ENCODE measurements at regions not wholly inside any gene's neighbourhood (a gene's known extent, or its start where the extent isn't known, plus 50 kb on each side); places are given as distances from the start of the nearest gene placed in this dataset.

- Histone ChIP-seq H4K20me1 (ENCODE audit: insufficient read depth, low read length) (no peaks in the 10 kb centered on the region), H3K9me3 (ENCODE audit: insufficient read depth, low read depth, low read length) (no peaks in the 10 kb centered on the region), H3K79me2 (ENCODE audit: insufficient read depth, low read length) (no peaks in the 10 kb centered on the region), H3K4me2 (ENCODE audit: low read length) (no peak overlapping the region), H3K4me1 (ENCODE audit: insufficient read depth, low read length) (no peaks in the 10 kb centered on the region), H3K4me3 (ENCODE audit: insufficient read depth, low read depth, low read length) (no peak overlapping the region), H3K27me3 (ENCODE audit: insufficient read depth, low read length) (no peaks in the 10 kb centered on the region), H3K27ac (ENCODE audit: low read depth, low read length) (no peak overlapping the region), H2AFZ (ENCODE audit: low read depth, low read length) (no peak overlapping the region), H3K36me3 (ENCODE audit: insufficient read depth, low read length) (no peaks in the 10 kb centered on the region), H3K9ac (ENCODE audit: low read length) (no peak overlapping the region)
- FAIRE-seq (no peak), DNase-seq (ENCODE audit: low read depth) (no peak)
- TF ChIP-seq CTCF (IDR thresholded peaks at IDR 0.05; ENCODE audit: insufficient read depth, low read depth, low read length) (no peak), EZH2 (IDR thresholded peaks at IDR 0.05; ENCODE audit: insufficient read depth, low read length) (no peak)
- Mint-ChIP-seq H3K9me3 (ENCODE audit: unreplicated experiment) (no peaks in the 10 kb centered on the region), H3K36me3 (ENCODE audit: low read depth, unreplicated experiment) (peaks cover 2% of the 10 kb centered on the region), H3K4me3 (ENCODE audit: unreplicated experiment) (no peak overlapping the region), H3K27me3 (ENCODE audit: low read depth, unreplicated experiment) (no peaks in the 10 kb centered on the region), H3K27ac (ENCODE audit: unreplicated experiment) (peak overlapping the region; percentile 43), H3K4me1 (ENCODE audit: low read depth, unreplicated experiment) (peaks cover 9% of the 10 kb centered on the region)
Observed at GRCh38 chr6:146881228-146882181, 282.7 kb downstream of the ADGB start.

DNA sequence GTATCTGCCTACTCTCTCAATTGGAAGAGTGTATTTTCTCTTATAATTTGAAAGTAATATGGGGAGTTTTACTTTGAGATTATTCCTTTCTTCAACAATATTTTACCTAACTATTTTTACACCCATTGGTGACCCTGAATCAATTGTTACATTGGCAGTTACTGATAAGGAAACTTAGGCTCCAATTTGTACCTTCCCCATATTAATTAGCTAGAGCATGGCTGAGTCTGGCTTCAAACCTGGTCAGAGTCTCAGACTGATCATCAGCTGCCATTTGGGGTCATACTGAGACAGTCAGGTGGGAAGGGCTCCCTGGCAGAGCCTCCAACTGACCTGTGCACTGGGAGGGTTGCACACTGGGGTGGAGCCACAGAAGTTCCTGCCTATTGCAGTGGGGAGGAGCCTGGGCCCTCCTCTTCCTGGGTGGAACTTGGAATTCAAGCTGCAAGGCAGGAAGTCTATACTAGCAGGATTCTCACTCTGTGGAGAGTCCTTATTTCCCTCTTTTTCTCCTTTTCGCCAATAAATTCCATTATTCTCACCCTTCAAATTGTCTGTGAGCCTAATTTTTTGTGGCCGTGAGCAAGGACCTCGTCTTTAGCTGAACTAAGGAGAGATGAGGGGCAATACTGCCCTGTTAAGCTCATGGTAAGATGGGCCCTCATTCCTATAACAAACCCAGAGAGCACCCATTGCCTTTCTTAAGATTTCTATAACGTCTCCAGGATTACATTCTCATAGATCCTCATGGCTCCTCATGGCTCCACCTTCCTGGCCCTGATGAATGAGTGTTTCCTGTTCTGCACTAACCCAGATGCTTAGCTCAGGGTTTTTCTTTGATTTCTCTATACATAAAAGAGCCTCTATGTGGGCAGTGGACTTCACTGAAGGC is 285.1 kb downstream of the ADGB start:
- no peak for TF ChIP-seq CTCF (IDR thresholded peaks at IDR 0.05; ENCODE audit: insufficient read depth, low read depth, low read length)
- no peak for TF ChIP-seq EZH2 (IDR thresholded peaks at IDR 0.05; ENCODE audit: insufficient read depth, low read length)
- DNase-seq (ENCODE audit: low read depth) (no peak), FAIRE-seq (no peak)
- Mint-ChIP-seq H3K36me3 (ENCODE audit: low read depth, unreplicated experiment) (peaks cover 2% of the 10 kb centered on the region), H3K27ac (ENCODE audit: unreplicated experiment) (no peak overlapping the region), H3K4me3 (ENCODE audit: unreplicated experiment) (no peak overlapping the region), H3K9me3 (ENCODE audit: unreplicated experiment) (no peaks in the 10 kb centered on the region), H3K4me1 (ENCODE audit: low read depth, unreplicated experiment) (peaks cover 7% of the 10 kb centered on the region), H3K27me3 (ENCODE audit: low read depth, unreplicated experiment) (no peaks in the 10 kb centered on the region)
- no peaks in the 10 kb centered on the region for H3K4me1 ChIP-seq (ENCODE audit: insufficient read depth, low read length)
- H3K79me2 ChIP-seq (ENCODE audit: insufficient read depth, low read length) = no peaks in the 10 kb centered on the region
- H2AFZ ChIP-seq (ENCODE audit: low read depth, low read length) = no peak overlapping the region
- no peak overlapping the region for H3K27ac ChIP-seq (ENCODE audit: low read depth, low read length)
- H4K20me1 ChIP-seq (ENCODE audit: insufficient read depth, low read length) = no peaks in the 10 kb centered on the region
- H3K4me3 ChIP-seq (ENCODE audit: insufficient read depth, low read depth, low read length) = no peak overlapping the region
- H3K36me3 ChIP-seq (ENCODE audit: insufficient read depth, low read length) = no peaks in the 10 kb centered on the region
- no peaks in the 10 kb centered on the region for H3K27me3 ChIP-seq (ENCODE audit: insufficient read depth, low read length)
- no peak overlapping the region for H3K9ac ChIP-seq (ENCODE audit: low read length)
- no peaks in the 10 kb centered on the region for H3K9me3 ChIP-seq (ENCODE audit: insufficient read depth, low read depth, low read length)
- no peak overlapping the region for H3K4me2 ChIP-seq (ENCODE audit: low read length)
